ENCODE measurements at regions not wholly inside any gene's neighbourhood (a gene's known extent, or its start where the extent isn't known, plus 50 kb on each side); places are given as distances from the start of the nearest gene placed in this dataset.

- DNase-seq = no peak
Observed at GRCh38 chr6:99138445-99138844, 190.7 kb upstream of the FBXL4 start.

- DNase-seq = no peak
Observed at GRCh38 chr6:99137314-99137713, 189.6 kb upstream of the FBXL4 start.

- no peak for DNase-seq
Observed at GRCh38 chr6:99136488-99136887, 188.7 kb upstream of the FBXL4 start.

DNA sequence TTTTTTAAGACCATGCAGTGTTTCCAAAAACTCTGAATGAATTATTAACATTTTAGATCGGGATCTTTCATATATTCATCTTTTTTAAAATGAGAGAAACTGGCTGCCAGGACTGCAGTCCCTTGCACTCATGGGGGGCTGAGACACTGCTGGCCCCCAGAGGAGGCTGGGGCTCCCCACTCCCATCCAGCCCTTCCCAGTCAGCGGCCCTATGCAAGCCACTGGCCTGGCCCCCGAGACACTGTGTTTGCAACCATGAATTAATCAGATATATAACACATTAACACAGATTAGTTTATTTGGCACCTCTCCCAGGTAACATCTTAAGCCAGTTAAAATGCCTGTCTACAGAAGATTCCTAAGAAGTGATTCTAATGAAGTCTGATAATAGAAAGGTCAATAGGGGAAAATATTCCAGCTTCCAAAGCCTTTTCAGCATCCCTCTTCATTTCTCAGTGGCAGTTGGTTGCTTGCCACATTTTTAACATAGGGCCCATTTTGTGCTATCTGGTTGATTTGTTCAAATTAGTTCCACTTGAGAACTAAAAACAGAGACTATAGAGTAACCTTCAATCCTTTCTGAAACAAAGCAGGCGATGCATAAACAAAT is 184.4 kb upstream of the FBXL4 start:
- DNase-seq = no peak

DNA sequence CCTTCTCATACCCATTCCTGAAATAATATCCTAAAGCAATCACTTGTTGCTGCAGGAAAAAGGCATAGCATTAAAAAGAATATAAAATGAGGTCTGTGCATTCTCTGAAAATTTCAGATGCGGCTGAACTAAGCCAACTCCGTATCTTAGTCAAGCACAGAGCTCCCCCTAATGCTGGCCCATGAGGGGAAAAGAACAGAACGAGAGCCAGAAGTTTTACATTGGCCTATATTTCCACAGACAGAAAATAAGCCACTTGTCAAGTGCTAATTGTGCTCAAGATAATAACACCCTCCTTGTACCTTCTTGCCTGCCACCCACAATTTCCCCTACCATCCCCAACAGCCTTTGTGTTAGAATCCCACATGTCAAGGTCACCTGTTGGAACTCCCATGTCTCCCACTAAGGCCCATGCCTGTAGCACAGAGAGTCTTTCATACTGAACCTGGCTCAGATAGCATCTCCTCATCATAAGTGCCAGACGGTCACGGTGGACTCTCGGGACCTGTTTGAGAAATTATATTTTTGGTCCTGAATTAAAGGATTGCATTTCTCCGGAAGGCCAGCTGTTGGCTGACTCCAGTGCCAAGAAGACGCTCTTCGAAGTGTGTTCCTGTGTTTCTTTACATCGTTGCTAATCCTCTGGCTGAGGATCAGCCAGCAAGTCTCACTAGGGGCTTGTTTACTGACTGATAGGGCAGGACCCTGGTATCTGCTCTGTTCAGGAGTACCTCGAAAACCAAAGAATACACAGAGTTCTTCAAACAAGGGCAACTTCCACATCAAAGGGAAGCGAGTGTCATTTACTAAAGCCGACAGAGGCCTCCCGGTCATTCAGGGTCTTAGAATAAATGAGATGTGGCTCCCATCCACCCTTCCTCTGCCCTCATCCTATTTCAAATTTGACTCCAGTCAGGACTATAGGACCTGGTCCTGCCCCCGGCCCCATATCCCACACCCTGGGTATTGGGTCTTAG is 183.4 kb upstream of the FBXL4 start:
- no peak for DNase-seq

DNA sequence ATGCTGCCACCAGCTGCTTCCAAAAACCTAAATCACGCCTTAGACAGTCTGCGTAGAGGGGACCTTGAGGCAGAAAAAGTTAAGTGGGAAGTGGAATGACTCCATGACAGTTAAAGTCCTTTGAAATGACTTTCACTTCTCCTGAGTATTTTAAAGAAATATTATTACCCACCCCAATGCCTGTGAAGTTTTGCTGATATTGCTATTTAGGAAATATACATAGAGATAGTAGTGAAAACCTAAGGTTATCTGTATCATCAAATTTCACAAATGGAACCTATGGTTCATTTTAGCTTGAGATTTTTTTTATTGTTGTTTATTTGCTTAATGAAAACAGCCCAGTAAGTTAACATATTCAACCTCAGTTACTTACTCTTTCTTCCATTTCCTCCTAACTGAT is 182.1 kb upstream of the FBXL4 start:
- DNase-seq = no peak

DNA sequence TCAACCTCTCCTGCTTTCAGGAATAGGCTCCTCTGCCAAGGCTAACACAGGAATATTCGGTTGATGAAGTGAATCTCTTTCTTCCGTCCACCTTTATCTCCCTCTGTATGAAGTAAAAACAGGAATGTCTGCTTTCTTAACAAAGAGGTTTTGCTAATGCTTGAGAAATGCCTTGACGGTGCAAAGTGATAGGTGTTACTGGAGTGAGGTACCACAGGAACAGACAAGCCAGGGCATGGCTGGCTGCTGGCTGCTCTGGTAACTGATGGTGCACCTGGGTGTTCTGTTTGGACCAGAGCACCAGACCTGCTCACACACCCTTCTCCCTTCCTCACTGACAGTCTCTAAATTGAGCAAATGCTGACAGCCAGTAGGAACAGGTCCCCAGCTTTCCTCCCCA is 174.0 kb upstream of the FBXL4 start:
- no peak for DNase-seq

- DNase-seq = no peak
Observed at GRCh38 chr6:99120641-99121040, 172.9 kb upstream of the FBXL4 start.

- DNase-seq = peak; percentile 49
Observed at GRCh38 chr6:99119109-99120031, 171.6 kb upstream of the FBXL4 start.

GRCh38 chr6:99114769-99115406 is 167.1 kb upstream of the FBXL4 start:
- DNase-seq = no peak

DNA sequence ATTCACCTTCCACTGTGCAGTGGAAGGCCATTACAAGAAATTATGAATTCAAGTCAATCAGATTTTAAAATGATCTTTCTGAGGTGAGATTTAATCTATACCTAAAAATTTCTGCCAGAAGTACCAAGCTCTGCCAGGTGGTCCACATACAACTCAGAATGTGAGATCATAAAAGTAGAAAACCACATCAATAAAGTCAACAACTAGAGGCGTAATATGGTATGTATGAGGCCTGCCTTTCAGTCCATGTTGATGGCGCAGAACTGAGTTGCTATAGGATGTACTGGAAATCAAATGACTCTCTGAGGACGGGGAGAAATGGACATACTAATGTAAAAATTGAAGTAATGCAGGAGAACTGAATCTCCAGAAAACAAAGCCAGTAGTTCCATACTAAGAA is 163.8 kb upstream of the FBXL4 start:
- no peak for DNase-seq

DNA sequence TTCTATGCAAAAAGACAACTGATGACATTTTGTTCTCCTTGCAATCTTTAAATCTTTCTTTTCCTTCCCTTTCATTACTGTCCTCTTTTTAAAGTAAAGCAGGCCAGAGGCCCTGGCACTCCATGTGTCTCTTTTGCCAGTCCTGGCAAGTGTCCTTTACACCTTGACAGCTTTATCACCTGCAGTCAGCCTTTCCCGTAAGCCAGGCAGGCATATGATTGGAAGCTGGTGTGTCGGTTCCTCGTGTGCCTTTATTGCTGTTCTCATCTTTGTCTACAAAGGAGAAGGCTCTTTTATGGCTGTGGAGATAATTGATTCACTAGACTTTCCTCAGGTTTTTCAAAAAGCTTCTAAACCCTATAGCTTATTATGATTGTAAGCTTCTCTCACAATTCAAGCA is 162.3 kb upstream of the FBXL4 start:
- no peak for DNase-seq

- no peak for DNase-seq
Observed at GRCh38 chr6:99104218-99104617, 156.5 kb upstream of the FBXL4 start.

GRCh38 chr6:99099243-99099642 is 151.5 kb upstream of the FBXL4 start:
- DNase-seq = no peak

DNA sequence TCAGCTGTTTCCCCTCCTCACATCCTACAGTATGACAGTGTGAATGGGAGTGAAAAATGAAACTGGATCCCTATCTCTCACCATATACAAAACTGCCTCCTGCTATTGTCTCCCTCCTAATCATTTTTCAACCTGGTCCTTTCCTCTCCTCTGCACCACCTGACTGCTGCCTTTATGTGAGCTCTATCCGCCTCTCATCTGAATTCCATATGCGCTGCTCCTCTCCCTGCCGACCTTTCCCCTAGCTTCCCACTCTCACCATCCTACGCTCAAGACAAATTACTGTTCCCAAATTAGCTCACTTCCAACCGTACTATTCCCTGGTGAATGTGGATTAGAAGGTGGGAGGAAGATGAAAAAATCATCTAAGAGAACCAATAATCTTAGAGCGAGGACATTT is 148.4 kb upstream of the FBXL4 start:
- DNase-seq = no peak

DNA sequence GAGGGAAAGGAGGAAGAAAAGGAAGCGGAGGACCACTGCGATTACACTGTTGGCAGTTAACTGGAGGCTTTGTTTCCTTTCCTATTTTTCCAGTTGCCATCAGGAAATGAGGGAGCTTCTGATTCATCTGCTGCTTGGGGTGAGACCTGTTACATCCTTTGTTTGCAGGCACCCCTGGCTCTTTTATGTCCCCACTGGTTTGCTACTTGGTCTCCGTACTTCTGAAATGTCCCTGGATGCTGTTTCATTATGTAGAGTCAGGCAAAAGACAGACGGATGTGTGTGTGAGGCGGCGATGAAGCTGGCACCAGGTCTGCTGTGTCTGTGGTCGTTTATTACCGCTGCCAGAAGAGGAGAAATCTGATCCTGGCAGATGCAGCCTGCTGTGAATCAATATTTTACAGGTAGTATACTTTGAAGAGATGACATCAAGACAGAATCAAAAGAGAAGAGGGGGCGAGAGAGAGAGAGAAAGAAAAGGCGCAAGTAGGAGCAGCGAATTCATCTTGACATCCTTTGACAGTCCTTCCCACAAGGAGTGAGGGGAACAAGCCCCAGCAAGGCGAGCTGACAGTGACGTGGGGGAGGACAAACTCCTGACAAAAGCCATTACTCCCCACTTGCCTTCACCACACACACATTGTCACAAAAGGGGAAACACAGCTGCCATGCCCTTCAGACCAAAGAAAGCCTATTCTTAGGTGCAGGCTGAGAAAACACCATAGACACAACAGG is 145.9 kb upstream of the FBXL4 start:
- DNase-seq = peak; percentile 54

DNA sequence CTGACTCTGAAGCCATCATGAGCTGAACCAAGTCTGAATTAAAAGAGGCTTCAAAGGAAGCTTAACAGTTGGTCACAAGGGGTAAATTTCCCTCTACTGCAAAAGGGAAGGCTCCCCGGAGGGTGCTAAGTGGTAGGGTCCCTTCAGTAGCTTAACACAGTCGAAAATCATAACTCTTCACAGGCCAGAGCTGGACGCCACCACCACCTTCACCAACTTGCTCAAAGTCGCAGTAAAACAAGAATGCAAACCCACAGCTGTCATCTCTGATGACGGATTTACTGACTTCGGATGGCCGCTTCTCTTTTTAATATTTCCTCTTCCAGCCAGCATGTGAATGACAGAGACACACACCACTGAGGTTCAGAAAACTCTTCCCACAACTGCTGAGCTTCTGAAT is 144.7 kb upstream of the FBXL4 start:
- DNase-seq = no peak

DNA sequence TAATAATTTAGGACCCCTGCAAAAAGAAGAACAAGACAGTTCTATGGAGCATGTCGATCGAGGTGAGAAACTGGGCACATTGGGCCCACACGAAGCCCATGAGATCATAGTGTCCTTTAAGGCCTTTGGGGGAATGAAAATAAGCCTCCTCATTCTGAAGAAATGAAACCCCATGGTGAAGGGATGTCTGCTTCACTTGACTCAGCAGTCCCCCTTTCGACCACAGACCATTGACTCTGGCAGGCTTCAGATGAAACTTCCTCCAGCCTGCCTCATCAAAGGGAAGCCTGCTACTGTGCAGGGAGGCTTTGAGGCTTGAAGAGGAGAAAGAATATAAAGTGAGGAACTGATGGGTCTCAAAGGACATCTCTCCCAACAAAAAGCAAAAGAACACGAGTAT is 144.2 kb upstream of the FBXL4 start:
- no peak for DNase-seq

GRCh38 chr6:99080191-99080590 is 132.4 kb upstream of the FBXL4 start:
- peak; percentile 34 for DNase-seq

DNA sequence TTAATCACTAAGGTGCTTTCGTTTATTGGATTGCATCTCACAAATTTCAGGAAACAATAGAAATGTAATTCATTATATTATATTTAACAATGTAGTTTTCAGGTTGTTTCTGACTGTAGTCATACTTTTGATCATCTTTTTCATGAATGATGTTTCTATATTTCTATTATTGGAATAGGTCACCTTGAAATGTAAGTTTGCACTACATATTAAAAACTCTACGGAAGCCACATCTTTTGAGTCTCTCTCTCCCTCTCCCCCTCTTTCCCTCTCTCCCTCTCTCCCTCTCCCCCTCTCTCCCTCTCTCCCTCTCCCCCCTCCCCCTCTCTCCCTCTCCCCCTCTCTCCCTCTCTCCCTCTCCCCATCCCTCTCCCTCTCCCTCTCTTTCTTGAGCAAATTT is 131.3 kb upstream of the FBXL4 start:
- no peak for DNase-seq

DNA sequence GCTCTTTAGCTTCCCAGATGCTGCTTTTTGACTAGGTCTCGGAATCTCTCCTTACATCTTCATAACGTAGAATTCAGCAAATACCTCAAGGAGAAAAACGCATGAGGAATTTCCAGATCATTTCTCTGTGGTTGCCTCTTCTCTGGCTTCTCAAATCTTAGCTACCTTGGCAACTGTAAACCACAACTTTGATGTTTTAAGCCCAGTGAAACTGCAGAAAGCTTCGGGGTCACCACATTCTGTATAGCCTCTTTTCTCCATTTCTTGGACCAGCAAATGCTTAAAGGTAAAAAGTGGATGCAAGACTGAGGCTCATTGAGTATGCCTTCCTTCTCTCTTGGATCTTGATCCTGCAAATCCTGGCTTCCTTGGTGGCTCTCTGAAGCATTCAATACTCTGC is 125.5 kb upstream of the FBXL4 start:
- DNase-seq = no peak

DNA sequence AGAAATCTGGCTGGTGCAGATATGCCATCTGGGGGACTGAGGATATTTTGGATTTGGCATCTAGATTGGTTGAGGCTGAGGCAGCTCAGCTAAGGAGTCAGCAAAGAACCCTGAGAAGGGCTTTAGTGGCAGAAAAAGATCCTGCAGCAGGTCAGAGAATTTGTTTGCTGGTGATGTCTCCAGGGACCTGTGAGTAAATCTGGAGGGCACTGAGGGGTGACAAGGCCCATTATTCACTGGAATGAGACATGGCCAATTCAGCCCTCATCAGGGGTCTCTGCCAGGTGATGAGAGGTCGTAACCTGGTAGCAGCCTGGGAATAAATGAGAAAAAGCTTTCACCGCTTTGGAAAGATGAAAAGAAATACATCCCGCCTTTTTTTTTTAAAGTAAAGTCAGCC is 118.3 kb upstream of the FBXL4 start:
- no peak for DNase-seq

All from NCI-H2029 (cell line).